Progenitor cell of endocrine pancreas (in vitro differentiated cells): ENCODE measurements at regions not wholly inside any gene's neighbourhood (a gene's known extent, or its start where the extent isn't known, plus 50 kb on each side); places are given as distances from the start of the nearest gene placed in this dataset.

Experiments
- DNase-seq: peaks from one replicate; pipeline ENCODE4 v3.0.0; 2021; ENCODE audit warnings: low spot score; ENCODE audit not compliant: unreplicated experiment
- H3K27ac Mint-ChIP-seq: 2 replicates; pipeline ENCODE4 v1.8.0; 2021; ENCODE audit warnings: mild to moderate bottlenecking, moderate library complexity, mixed read lengths
- H3K27me3 Mint-ChIP-seq: 2 replicates; pipeline ENCODE4 v1.8.0; 2021; ENCODE audit warnings: mixed read lengths
- H3K36me3 Mint-ChIP-seq: 2 replicates; pipeline ENCODE4 v1.8.0; 2022; ENCODE audit warnings: mixed read lengths; ENCODE audit not compliant: insufficient read depth
- H3K4me1 Mint-ChIP-seq: 2 replicates; pipeline ENCODE4 v1.8.0; 2021; ENCODE audit warnings: low read depth, mixed read lengths
- H3K4me3 Mint-ChIP-seq: 2 replicates; pipeline ENCODE4 v1.8.0; 2021; ENCODE audit warnings: low read depth, mild to moderate bottlenecking, moderate library complexity, mixed read lengths
- H3K9me3 Mint-ChIP-seq: 2 replicates; pipeline ENCODE4 v1.8.0; 2021; ENCODE audit warnings: low read depth, mixed read lengths
- TF ChIP-seq, protein P1 (sequence below): fragments of 200-600 bp; sonication (generic); IDR thresholded peaks from one replicate; pipeline ENCODE4 v1.5.0; 2021; ENCODE audit warnings: antibody characterized with exemption, mild to moderate bottlenecking; ENCODE audit not compliant: unreplicated experiment

DNA sequence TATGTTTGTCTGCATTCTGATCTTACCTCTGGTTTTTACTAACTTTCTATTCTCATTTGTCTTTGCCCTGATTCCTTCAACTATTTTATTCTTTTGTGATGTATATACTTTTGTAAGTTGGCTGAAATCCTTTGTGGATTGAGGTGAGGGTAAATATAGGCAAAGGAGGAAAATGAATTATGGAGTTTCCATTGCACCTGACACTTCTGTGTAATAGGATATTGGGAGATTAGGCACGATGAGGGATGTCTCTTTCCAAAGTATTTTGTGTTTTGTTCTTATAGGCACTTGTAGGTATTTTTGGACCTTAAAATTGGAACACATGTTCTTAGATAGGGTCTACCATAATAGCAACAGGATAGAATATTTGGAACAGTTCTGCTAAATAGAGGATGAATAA is 76.4 kb downstream of the HRH4 start:
- Mint-ChIP-seq H3K36me3 (no peaks in the 10 kb centered on the region), H3K9me3 (peaks cover 3% of the 10 kb centered on the region), H3K27ac (no peak overlapping the region), H3K27me3 (peaks cover 5% of the 10 kb centered on the region), H3K4me1 (peaks cover 29% of the 10 kb centered on the region), H3K4me3 (no peak overlapping the region)
- TF ChIP-seq, protein P1, sequence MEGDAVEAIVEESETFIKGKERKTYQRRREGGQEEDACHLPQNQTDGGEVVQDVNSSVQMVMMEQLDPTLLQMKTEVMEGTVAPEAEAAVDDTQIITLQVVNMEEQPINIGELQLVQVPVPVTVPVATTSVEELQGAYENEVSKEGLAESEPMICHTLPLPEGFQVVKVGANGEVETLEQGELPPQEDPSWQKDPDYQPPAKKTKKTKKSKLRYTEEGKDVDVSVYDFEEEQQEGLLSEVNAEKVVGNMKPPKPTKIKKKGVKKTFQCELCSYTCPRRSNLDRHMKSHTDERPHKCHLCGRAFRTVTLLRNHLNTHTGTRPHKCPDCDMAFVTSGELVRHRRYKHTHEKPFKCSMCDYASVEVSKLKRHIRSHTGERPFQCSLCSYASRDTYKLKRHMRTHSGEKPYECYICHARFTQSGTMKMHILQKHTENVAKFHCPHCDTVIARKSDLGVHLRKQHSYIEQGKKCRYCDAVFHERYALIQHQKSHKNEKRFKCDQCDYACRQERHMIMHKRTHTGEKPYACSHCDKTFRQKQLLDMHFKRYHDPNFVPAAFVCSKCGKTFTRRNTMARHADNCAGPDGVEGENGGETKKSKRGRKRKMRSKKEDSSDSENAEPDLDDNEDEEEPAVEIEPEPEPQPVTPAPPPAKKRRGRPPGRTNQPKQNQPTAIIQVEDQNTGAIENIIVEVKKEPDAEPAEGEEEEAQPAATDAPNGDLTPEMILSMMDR: no peak
- DNase-seq: no peak

DNA sequence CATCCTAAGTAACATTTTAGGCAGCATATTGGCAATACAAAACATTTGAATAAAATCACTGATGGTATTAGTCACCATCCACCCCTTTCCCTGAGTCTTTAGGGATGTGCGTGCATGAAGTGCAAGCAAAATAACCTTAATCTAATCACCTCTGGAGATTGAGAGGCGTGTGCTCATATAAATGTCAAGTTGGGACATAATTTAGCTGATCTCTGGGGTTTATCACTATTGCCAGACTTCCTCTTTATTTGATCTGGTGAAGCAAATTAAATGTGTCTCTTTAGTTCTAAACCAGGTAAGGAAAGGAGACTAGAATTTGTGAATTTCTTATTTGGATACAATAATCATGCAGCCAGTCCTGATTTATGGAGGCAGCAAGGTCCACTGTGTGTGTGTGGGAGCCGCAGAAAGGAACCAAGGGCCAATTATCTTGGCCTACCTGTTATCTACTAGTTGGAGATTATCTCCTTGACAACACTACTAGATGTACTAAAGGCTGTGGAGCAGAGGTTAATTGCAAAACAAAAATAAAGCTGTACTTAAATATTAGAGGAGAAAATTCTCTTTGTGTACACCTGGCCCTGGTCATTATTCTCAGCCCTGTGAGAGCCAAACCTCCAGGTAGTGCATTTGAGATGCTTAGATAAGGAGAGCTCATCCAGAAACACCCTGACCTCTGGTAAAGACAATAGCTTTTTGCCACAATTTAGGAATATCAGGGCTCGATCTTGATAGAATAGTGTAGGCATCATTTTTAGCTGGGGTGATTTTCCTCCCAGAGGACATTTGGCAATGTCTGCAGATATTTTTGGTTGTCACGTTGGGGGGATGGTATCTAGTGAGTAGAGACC is 78.2 kb downstream of the HRH4 start:
- TF ChIP-seq, protein P1: no peak
- H3K36me3 Mint-ChIP-seq: no peaks in the 10 kb centered on the region
- H3K4me1 Mint-ChIP-seq: peaks cover 27% of the 10 kb centered on the region
- no peaks in the 10 kb centered on the region for H3K9me3 Mint-ChIP-seq
- no peak for DNase-seq
- peak overlapping the region; percentile 36 for H3K4me3 Mint-ChIP-seq
- H3K27me3 Mint-ChIP-seq: no peaks in the 10 kb centered on the region
- H3K27ac Mint-ChIP-seq: peak overlapping the region; percentile 8

DNA sequence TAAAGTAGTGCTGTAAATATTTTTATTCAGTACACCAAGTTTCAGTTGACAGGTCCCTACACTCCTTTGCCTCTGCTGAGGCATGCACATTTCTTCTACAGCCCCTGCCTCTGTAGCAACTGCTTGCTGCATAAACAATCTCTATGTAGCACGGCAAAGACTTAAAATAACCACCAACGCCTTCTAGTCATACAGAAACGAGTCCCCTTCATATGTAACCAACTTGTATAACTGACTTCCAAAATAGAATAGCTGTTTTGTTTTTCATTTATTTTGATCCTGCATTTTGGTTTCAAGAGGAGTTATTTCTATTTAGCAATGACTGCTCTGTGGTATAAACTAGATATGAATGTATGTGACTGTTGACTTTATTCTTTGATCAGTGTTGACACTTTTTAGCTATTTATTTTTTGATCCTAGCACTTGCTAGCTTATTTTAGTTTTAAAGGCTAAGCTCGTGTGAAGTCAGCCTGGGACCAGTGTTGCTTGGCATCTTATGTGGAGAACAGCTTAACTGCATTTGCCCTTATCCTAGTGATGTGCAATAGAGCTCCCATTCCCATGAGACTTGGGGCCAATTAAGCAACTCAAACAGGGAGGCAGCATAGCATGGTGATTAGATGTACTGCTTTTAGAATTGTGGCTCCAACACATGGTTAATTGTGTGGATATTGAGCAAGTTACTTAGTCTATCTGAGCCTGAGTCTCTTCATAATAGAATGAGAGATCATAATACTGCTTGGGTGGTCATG is 79.6 kb downstream of the HRH4 start:
- H3K4me1 Mint-ChIP-seq: peaks cover 29% of the 10 kb centered on the region
- no peaks in the 10 kb centered on the region for H3K36me3 Mint-ChIP-seq
- no peak for DNase-seq
- H3K27me3 Mint-ChIP-seq: no peaks in the 10 kb centered on the region
- no peaks in the 10 kb centered on the region for H3K9me3 Mint-ChIP-seq
- H3K27ac Mint-ChIP-seq: no peak overlapping the region
- no peak overlapping the region for H3K4me3 Mint-ChIP-seq
- TF ChIP-seq, protein P1: no peak

DNA sequence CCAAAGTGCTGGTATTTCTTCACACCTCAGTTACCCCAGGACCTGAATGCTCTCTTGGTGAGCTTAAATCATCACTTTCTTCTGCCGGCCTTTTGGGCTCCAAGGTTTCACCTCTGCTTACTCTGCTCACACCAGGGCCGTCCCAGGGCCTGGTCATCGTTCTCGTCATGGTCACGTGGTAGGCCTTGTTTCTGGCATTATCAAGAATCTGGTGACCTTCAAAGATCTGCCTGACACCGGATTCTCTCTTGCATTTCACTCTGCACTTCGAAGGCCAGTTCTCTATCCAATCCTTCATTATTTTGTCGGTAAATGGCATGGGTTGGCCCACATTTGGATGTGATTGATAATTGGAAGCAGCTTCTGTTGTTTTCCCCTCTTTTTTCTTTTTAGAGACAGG is 80.5 kb downstream of the HRH4 start:
- no peaks in the 10 kb centered on the region for H3K36me3 Mint-ChIP-seq
- TF ChIP-seq, protein P1: no peak
- H3K27ac Mint-ChIP-seq: no peak overlapping the region
- peaks cover 27% of the 10 kb centered on the region for H3K4me1 Mint-ChIP-seq
- no peak overlapping the region for H3K4me3 Mint-ChIP-seq
- no peaks in the 10 kb centered on the region for H3K27me3 Mint-ChIP-seq
- DNase-seq: no peak
- H3K9me3 Mint-ChIP-seq: no peaks in the 10 kb centered on the region

DNA sequence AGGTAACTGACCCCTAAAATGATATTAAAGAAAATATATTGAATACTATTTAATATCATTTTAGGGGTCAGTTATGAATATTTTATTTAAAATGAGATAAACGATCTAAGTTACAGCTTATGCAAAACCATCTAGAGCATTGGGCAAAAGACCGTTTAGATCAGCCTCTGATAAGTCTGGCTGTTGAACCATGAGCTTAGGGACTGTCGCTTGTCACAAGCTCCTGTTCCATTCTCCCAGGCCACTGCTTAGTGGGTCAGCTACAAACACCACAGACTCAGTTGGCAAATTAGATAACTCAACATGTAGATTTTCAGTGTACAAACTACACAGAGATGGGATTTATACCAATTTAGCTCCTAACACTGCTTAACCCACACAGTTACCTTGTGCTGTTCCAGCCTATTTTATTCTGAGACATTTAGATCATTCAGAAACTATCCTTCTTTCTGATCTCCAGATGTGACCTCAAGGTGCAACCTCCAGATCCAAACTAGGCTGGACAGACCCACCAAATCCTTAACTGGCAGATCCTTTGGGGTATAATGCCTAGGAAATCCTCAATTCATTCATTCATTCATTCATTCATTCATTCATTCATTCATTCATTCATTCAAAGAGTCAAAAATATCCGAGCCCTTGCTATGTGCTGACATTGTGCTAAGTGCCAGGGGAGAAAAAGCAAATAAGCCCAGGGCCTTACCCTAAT is 82.8 kb downstream of the HRH4 start:
- Mint-ChIP-seq H3K27ac (no peak overlapping the region), H3K4me1 (peaks cover 21% of the 10 kb centered on the region), H3K27me3 (no peaks in the 10 kb centered on the region), H3K36me3 (no peaks in the 10 kb centered on the region), H3K9me3 (peaks cover 3% of the 10 kb centered on the region), H3K4me3 (no peak overlapping the region)
- TF ChIP-seq, protein P1: no peak
- no peak for DNase-seq
